HG03378 (cell line): ENCODE measurements at regions not wholly inside any gene's neighbourhood (a gene's known extent, or its start where the extent isn't known, plus 50 kb on each side); places are given as distances from the start of the nearest gene placed in this dataset.

ENCODE experiments used
- ATAC-seq: cut with Tn5 transposase; IDR thresholded peaks from one replicate; pipeline ENCODE4 v1.9.1; 2021; ENCODE audit warnings: mild to moderate bottlenecking, moderate library complexity; ENCODE audit not compliant: unreplicated experiment

DNA sequence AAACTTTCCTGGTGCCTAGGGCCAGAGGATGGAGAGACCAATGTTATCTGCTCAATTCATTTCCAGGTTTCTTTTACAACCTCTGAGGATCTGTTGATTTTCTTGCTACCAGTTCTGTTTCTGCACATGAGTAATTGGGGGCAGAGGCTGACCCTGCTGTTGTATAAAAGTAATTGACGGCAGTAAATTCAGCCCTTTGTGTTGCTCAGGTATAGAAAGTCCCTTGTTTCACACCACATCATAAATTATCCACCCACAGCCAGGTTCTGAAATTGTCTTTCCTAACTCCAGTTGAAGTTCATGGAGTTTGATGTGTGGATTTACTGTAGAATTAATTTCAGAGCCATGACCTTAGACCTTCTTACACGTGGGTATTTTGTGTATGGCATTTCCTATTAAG lies 107.4 kb upstream of the GRIK2 start:
- no peak for ATAC-seq

GRCh38 chr6:101290346-101290745 lies 103.2 kb upstream of the GRIK2 start:
- no peak for ATAC-seq

DNA sequence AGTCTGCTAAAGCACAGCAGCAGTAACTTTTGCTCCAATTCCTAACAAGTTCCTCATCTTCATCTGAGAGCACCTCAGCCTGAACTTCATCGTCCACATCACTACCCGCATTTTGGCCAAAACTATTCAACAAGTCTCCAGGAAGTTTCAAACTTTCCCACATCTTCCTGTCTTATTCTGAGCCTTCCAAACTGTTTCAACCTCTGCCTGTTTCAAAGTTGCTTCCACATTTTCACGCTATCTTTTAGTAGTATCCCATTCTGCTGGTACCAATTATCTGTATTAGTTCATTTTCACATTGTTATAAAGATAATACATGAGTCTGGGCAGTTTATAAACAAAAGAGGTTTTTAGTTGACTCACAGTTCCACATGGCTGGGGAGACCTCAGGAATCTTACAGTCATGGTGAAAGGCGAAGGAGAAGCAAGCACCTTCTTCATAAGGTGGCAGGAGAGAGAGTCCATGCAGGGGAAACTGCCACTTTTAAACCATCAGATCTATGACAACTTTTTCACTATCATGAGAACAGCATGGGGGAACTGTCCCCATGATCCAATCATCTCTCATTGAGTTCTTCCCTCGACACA lies 99.4 kb upstream of the GRIK2 start:
- ATAC-seq: no peak

GRCh38 chr6:101294676-101295075 lies 98.8 kb upstream of the GRIK2 start:
- ATAC-seq: no peak

DNA sequence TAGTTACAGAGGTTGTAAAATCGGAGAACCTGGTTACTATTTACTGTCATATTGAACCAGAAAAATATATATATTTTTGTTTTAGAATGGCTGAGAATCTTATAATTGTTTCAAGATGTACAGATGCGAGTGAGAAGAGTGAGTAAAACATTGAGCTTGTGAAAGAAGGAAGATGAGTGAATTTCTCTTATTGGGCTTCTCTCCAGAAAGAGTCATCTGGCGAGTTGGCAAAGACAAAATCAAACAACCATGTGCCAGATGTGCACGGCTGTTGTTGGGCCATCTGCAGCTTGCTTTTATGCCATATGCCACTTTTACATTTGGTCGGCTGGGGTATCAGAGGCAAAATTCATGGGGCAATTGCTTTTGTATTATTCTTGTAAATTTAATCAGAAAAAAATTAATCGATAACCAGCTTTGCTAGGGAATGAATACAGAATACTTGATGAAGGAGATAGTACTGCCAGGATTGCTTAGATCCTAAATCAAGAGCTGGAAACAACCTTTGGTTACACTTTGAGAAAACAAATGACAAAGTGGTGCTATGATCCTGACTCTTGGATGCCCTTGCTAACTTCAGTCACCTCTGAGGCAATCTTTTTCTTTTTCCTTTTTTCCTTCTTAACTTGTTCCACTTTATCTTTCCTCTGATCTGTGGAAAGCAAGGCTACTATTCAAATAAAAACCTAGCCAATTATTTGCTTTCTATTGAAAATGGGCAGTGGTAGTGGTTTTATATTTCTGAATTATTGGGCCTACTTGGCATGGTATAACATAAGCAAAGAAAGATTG lies 97.1 kb upstream of the GRIK2 start:
- ATAC-seq: no peak

DNA sequence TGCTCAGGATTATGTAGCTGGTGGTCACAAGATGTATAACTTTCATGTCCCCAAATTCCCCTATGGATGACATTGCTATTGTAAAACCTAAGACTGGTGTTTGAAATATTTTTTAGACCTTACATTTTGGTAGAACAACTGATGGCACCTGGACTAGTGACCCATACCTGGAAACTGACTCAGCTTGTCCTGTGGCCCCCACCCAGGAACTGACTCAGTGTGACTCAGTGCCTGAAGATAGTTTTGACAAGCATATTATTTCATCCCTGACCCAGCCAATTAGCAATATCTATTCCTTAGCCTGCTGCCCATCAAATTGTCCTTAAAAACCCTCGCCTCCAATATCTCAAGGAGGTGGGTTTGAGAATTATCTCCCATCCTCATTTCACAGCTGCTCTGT lies 90.9 kb upstream of the GRIK2 start:
- no peak for ATAC-seq

- no peak for ATAC-seq
Observed at GRCh38 chr6:101303495-101303894, 90.0 kb upstream of the GRIK2 start.

GRCh38 chr6:101312652-101313051 lies 80.9 kb upstream of the GRIK2 start:
- no peak for ATAC-seq

DNA sequence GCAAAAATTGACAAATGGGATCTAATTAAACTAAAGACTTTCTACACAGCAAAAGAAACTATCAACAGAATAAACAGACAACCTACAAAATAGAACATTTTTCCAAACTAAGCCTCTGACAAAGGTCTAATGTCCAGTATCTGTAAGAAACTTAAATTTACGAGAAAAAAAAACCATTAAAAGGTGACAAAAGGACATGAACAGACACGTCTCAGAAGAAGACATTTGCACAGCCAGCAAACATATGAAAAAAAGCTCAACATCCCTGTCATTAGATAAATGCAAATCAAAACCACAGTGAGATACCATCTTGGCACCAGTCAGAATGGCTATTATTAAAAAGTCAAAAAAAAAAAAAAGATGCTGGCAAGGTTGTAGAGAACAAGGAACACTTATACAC lies 70.6 kb upstream of the GRIK2 start:
- no peak for ATAC-seq

DNA sequence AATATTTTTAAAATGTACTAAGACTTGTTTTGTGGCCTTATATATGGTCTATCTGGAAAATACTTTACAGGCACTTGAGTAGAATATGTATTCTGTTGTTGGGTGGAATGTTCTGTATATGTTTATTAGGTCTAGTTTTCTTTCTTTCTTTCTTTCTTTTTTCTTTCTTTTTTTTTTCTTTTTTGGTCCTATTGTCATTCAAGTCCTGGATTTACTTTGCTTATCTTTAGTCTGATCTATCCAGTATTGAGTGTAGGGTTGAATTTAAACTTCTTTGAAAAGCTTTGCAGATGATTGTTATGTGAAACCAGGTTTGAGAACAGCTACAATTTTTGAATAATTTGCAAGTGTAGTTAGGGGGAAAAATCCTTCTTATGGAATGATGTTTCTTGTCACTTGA lies 67.1 kb upstream of the GRIK2 start:
- no peak for ATAC-seq

GRCh38 chr6:101341926-101342325 lies 51.6 kb upstream of the GRIK2 start:
- no peak for ATAC-seq
